GM18502 (cell line): ENCODE measurements at regions not wholly inside any gene's neighbourhood (a gene's known extent, or its start where the extent isn't known, plus 50 kb on each side); places are given as distances from the start of the nearest gene placed in this dataset.
"Not testable (repeated sequence)": the region's sequence is repeated elsewhere in the genome, so short reads cannot be mapped to it uniquely, and the experiment has no call there.

ENCODE experiments used
- ATAC-seq: cut with Tn5 transposase; IDR thresholded peaks from one replicate; pipeline ENCODE4 v1.9.1; 2021; ENCODE audit warnings: mild to moderate bottlenecking; ENCODE audit not compliant: unreplicated experiment, poor library complexity

DNA sequence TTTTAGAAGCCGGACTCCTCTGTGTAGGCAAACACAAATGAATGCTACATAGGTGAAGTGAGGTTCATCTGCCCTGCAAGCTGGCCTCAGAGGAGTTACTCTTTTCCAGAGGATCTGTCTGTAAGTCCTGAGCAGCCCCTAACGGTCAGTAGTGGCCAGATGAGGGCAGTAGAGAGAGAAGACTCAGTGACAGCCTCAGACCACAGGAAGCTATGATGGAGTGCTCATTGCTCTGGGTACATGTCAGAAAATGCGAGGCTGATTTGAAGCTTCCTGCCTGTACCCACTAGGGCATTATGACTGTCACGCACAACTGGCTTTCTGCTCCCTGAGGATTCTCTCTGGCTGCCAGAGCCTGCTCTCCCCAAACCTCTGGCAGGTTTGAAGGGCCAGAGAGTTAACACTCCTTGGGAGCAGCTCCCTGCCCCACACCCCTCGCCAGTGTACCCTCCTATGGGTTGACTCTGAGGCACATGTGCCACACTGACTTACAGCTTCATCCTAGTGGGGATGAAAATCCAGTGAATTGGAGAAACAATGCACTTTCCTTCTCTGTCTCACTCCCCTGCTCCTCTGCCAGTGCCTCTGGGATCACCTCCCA is 141.5 kb downstream of the GABRG2 start:
- ATAC-seq: peak; percentile 86

- ATAC-seq: no peak
These were observed 147.0 kb downstream of the GABRG2 start for GRCh38 chr5:162214551-162214950.

DNA sequence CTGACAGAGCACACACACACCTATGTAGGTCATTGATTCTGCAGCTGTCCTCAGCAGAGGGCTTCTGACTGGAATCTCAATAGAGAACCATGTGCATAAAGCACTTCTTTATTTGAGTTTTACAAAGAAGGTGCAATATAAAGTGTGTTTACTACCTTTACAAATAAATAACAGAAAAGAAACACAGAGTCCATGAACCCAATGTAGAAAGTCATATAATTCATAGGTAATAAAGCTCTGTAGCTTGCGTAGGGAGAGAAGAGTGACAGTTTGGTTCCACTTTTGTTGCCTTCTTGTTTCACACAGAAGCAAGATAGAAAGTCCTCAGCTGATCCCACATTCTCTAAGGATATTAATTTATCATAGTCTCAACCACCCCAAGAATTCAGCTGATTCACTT is 149.5 kb downstream of the GABRG2 start:
- ATAC-seq: no peak

- ATAC-seq: no peak
These were observed 154.3 kb downstream of the GABRG2 start for GRCh38 chr5:162221910-162222309.

DNA sequence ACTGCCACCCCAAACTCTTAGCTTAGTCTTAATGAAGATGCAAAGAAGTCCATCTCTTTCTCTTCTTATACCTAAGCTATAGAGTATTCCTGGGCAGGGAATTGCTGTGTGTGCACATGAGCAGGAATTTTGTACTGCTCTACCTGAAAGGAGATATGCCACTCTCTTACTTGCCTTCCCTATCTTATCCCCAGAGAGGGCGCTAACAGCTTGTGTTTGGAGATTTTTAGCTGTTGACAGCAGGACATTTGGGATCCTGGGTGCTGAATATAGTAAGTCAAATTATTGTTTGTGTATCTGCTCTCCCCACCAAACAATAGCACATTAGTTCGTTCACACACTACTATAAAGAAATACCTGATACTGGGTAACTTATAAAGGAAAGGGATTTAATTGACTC is 159.5 kb downstream of the GABRG2 start:
- ATAC-seq: no peak

- no peak for ATAC-seq
These were observed 162.8 kb downstream of the GABRG2 start for GRCh38 chr5:162230348-162230747.

DNA sequence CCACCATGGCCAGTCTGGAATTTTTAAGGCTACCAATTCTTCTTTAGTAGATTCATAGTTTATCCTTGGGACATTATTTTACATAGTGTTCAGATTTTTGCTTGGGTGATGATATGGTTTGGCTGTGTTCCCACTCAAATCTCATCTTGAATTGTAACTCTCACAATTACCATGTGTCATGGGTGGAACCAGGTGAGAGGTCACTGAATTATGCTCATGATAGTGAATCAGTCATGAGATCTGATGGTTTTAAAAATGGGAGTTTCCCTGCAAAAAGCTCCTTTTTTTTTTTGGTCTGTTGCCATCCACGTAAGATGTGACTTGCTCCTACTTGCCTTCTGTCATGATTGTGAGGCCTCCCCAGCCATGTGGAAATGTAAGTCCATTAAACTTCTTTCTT is 163.9 kb downstream of the GABRG2 start:
- ATAC-seq: no peak

- no peak for ATAC-seq
These were observed 173.2 kb downstream of the GABRG2 start for GRCh38 chr5:162240734-162241133.

DNA sequence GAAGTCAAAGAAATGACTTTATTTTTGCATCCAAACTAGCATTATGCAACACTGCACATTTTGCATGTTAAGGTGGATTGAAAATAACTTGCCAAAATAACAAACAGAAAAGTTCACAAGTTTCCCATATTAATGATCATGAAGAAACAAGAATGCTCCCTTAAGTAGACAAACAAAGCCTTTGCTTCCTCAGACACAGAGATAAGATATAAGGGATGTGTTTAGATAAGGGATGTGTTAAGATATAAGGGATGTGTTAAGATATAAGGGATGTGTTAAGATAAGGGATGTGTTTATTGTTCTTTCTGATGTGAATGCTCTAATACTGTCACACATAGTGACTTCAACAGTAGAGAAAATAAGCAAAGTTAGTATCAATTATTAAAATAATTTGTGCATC is 174.8 kb downstream of the GABRG2 start:
- no peak for ATAC-seq

DNA sequence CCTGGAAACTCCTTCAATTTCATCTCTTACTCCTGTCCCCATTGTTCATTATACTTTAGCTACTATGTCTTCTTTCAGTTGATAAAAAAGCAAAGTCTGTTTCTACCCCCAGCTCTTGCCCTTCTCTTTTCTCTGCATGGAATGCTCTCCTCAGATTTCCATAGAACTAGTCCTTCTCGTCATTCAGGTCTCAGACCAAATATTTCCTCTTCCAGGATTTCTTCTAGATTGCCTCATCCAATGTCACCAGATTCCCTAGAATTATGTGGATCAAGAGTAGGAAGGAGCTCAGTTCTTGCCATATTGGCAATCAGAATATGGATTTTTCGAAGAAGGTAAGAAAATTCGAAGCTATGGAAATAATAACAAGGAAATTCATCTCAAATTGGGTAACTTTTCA is 176.1 kb downstream of the GABRG2 start:
- no peak for ATAC-seq

- peak; percentile 65 for ATAC-seq
These were observed 180.6 kb downstream of the GABRG2 start for GRCh38 chr5:162248107-162248713.

DNA sequence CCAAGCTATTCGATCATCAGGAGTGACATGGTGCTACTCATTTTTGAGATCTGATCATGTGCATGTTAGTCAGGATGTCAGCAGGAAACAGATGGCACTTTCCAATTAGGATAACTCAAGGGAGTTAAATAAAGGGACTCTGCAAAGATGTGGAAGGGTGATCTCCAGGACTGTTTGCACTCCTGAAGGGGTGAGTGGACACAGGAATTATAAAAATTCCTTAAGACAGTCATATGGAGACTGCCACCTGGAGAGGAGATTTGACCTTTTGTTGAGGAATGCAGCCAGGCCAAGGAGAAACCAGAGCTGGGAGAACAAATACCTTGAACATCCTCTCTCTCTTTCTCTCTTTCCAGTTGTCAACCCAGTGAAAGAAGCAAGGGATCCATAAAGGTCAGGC is 189.1 kb downstream of the GABRG2 start:
- ATAC-seq: no peak

- no peak for ATAC-seq
These were observed 201.3 kb downstream of the GABRG2 start for GRCh38 chr5:162268694-162269481.

GRCh38 chr5:162272417-162272816 is 204.8 kb downstream of the GABRG2 start:
- no peak for ATAC-seq

GRCh38 chr5:162274679-162275078 is 207.1 kb downstream of the GABRG2 start:
- no peak for ATAC-seq

DNA sequence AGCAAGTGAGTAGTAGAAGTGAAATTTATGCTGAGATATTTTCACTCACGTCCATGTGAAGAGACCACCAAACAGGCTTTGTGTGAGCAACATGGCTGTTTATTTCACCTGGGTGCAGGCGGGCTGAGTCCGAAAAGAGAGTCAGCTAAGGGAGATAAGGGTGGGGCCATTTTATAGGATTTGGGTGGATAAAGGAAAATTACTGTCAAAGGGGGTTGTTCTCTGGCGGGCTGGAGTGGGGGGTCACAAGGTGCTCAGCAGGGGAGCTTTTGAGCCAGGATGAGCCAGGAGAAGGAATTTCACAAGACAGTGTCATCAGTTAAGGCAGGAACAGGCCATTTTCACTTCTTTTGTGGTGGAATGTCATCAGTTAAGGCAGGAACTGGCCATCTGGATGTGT is 207.8 kb downstream of the GABRG2 start:
- ATAC-seq: not testable (repeated sequence)

- ATAC-seq: no peak
These were observed 214.6 kb downstream of the GABRG2 start for GRCh38 chr5:162282191-162282590.

GRCh38 chr5:162283609-162284008 is 216.0 kb downstream of the GABRG2 start:
- ATAC-seq: no peak

- ATAC-seq: no peak
These were observed 221.2 kb downstream of the GABRG2 start for GRCh38 chr5:162288647-162289296.

- no peak for ATAC-seq
These were observed 221.9 kb downstream of the GABRG2 start for GRCh38 chr5:162289489-162289888.

DNA sequence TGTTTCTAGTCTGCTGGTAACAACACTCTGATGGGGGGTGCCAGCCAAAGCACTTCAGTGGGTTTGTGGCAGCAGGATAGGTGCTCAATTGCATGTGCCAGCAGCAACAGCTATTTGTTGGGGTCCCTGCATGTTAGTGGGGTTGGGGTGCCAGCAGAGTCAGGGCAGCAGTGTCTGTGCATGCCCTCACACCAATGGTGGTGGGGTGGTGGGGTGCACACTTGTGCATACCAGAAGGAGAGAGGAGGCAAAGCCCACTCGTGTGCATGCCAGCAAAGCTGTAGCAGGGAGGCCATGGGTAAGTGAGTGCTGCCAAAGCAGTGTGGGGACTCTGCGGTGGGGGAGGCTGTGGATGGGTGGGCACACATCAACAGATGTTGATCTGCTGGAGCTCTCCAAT is 232.2 kb downstream of the GABRG2 start:
- ATAC-seq: no peak
